ENCODE measurements at regions not wholly inside any gene's neighbourhood (a gene's known extent, or its start where the extent isn't known, plus 50 kb on each side); places are given as distances from the start of the nearest gene placed in this dataset.

- no peak for TF ChIP-seq CHD7 (IDR thresholded peaks at IDR 0.05; ENCODE audit: insufficient replicate concordance, low read length)
- TF ChIP-seq SAP30 (IDR thresholded peaks at IDR 0.05; ENCODE audit: insufficient read depth, insufficient replicate concordance, low read length), result no peak
- no peak for TF ChIP-seq ZNF274 (IDR thresholded peaks at IDR 0.05; ENCODE audit: borderline replicate concordance, extremely low read depth, low read length)
- no peak for TF ChIP-seq SP2 (IDR thresholded peaks at IDR 0.05; ENCODE audit: low read length)
- no peak for TF ChIP-seq KDM4A (IDR thresholded peaks at IDR 0.05; ENCODE audit: low read depth, low read length, severe bottlenecking)
- no peak for TF ChIP-seq USF2 (IDR thresholded peaks at IDR 0.05; ENCODE audit: low read length)
- TF ChIP-seq SUZ12 (IDR thresholded peaks at IDR 0.05; ENCODE audit: low read length), result no peak
- no peak for TF ChIP-seq RAD21 (IDR thresholded peaks at IDR 0.05 in 1 of 2, conservative IDR thresholded peaks at IDR 0.05 in 1 of 2; ENCODE audit: low read depth in 2 of 2, low read length in 2 of 2)
- no peak for TF ChIP-seq HDAC2 (IDR thresholded peaks at IDR 0.05; ENCODE audit: borderline replicate concordance in 1 of 2, low read depth in 2 of 2, low read length in 2 of 2)
Observed at GRCh38 chr5:63121471-63121870, 542.9 kb downstream of the LRRC70 start (continued).

Measured in H1 (cell line).